IMR-90 (cell line): ENCODE measurements at regions not wholly inside any gene's neighbourhood (a gene's known extent, or its start where the extent isn't known, plus 50 kb on each side); places are given as distances from the start of the nearest gene placed in this dataset.

Experiments used
- ATAC-seq: fragments of 200-7000 bp; cut with Tn5 transposase; 2 replicates; pipeline ENCODE4 v1.9.1; 2020; ENCODE audit warnings: low read depth, mild to moderate bottlenecking, moderate library complexity
- BruUV-seq: library from RNA; stranded (reverse); fragments of 400-500 nt; replicated peaks from 2 replicates; lab custom pipeline; 2021; lab: Mats Ljungman, UMichigan
- CTCF ChIA-PET: fragments of 300-600 bp; formaldehyde crosslinking; extraction: SDS; loops from one replicate; lab custom pipeline; 2021; ENCODE audit warnings: antibody characterized with exemption; lab: Yijun Ruan, JAX
- POLR2A ChIA-PET: fragments of 300-600 bp; sonication (Branson Sonifier 250); formaldehyde crosslinking; loops from one replicate; lab custom pipeline; 2022; ENCODE audit warnings: antibody characterized with exemption; ENCODE audit not compliant: unreplicated experiment; lab: Charles Lee
- DNase-seq: peaks from one replicate; pipeline ENCODE4 v3.0.0; 2013
- H2AFZ ChIP-seq: replicated peaks from 2 replicates; pipeline ENCODE3; 2013; ENCODE audit warnings: low read length, mild to moderate bottlenecking; ENCODE audit not compliant: poor library complexity
- H2AK5ac ChIP-seq: 2 replicates; pipeline ENCODE4 v1.6.1; 2013; ENCODE audit warnings: low read depth, low read length, inconsistent platforms
- H2AK9ac ChIP-seq: replicated peaks from 2 replicates; pipeline ENCODE3; 2013; ENCODE audit warnings: mild to moderate bottlenecking, low read depth, low read length, moderate library complexity; ENCODE audit not compliant: poor library complexity
- H2BK120ac ChIP-seq: 2 replicates; pipeline ENCODE4 v1.6.1; 2013; ENCODE audit warnings: low read depth, low read length, inconsistent platforms
- H2BK15ac ChIP-seq: 3 replicates; pipeline ENCODE4 v1.6.1; 2013; ENCODE audit warnings: low read depth, low read length, inconsistent platforms
- H2BK20ac ChIP-seq: 2 replicates; pipeline ENCODE4 v1.6.1; 2013; ENCODE audit warnings: low read depth, mild to moderate bottlenecking, inconsistent platforms, low read length, moderate library complexity
- H2BK5ac ChIP-seq: 2 replicates; pipeline ENCODE4 v1.6.1; 2013; ENCODE audit warnings: mild to moderate bottlenecking, low read depth, low read length, inconsistent platforms; ENCODE audit not compliant: poor library complexity, severe bottlenecking
- H3K14ac ChIP-seq: replicated peaks from 2 replicates; pipeline ENCODE4 v1.6.1; 2013; ENCODE audit warnings: low read depth, low read length, inconsistent platforms
- H3K18ac ChIP-seq: 2 replicates; pipeline ENCODE4 v1.6.1; 2013; ENCODE audit warnings: low read depth, low read length, control low read depth
- H3K23ac ChIP-seq: 2 replicates; pipeline ENCODE4 v1.6.1; 2013; ENCODE audit warnings: low read depth, low read length, inconsistent platforms
- H3K27ac ChIP-seq: 2 replicates; pipeline ENCODE4 v1.5.1; 2013; ENCODE audit warnings: mild to moderate bottlenecking, control low read depth, low read length; ENCODE audit not compliant: insufficient read depth
- H3K27me3 ChIP-seq: 2 replicates; pipeline ENCODE4 v1.6.1; 2013; ENCODE audit warnings: low read length; ENCODE audit not compliant: control insufficient read depth, insufficient read depth
- H3K36me3 ChIP-seq: 2 replicates; pipeline ENCODE4 v1.6.1; 2013; ENCODE audit warnings: low read length, mixed read lengths; ENCODE audit not compliant: control insufficient read depth, insufficient read depth
- H3K4ac ChIP-seq: 2 replicates; pipeline ENCODE4 v1.6.1; 2013; ENCODE audit warnings: low read depth, low read length, inconsistent platforms
- H3K4me1 ChIP-seq: 2 replicates; pipeline ENCODE4 v1.6.1; 2013; ENCODE audit warnings: low read length, mixed read lengths; ENCODE audit not compliant: control insufficient read depth, insufficient read depth
- H3K4me2 ChIP-seq: 2 replicates; pipeline ENCODE4 v1.6.1; 2013; ENCODE audit warnings: low read depth, mild to moderate bottlenecking, control low read depth, low read length, moderate library complexity
- H3K4me3 ChIP-seq: 2 replicates; pipeline ENCODE4 v1.5.1; 2013; ENCODE audit warnings: low read depth, mild to moderate bottlenecking, control low read depth, low read length, moderate library complexity; ENCODE audit not compliant: insufficient read depth
- H3K56ac ChIP-seq: 2 replicates; pipeline ENCODE4 v1.6.1; 2013; ENCODE audit warnings: low read length, inconsistent platforms; ENCODE audit not compliant: insufficient read depth; ENCODE audit errors: extremely low read depth
- H3K79me1 ChIP-seq, 2 experiments: 2 replicates each; pipeline ENCODE4 v1.6.1; 2013; ENCODE audit warnings: low read length in 2 of 2, inconsistent platforms in 1 of 2, low read depth in 1 of 2
- H3K9ac ChIP-seq: 2 replicates; pipeline ENCODE4 v1.6.1; 2013; ENCODE audit warnings: low read depth, low read length, control low read depth
- H3K9me1 ChIP-seq: 2 replicates; pipeline ENCODE4 v1.6.1; 2013; ENCODE audit warnings: low read length, inconsistent platforms; ENCODE audit not compliant: insufficient read depth
- H3K9me3 ChIP-seq: 2 replicates; pipeline ENCODE4 v1.6.1; 2013; ENCODE audit warnings: low read length; ENCODE audit not compliant: control insufficient read depth, insufficient read depth
- H4K20me1 ChIP-seq: 2 replicates; pipeline ENCODE4 v1.6.1; 2013; ENCODE audit warnings: low read length, inconsistent platforms; ENCODE audit not compliant: insufficient read depth
- H4K5ac ChIP-seq: 2 replicates; pipeline ENCODE4 v1.6.1; 2013; ENCODE audit warnings: mild to moderate bottlenecking, low read depth, low read length, control low read depth
- H4K8ac ChIP-seq, 2 experiments: 2 replicates each; pipeline ENCODE4 v1.6.1; 2013; ENCODE audit warnings: low read depth in 2 of 2, low read length in 2 of 2, control low read depth in 1 of 2, inconsistent platforms in 1 of 2
- H4K91ac ChIP-seq: 2 replicates; pipeline ENCODE4 v1.6.1; 2013; ENCODE audit warnings: low read depth, low read length, inconsistent platforms; ENCODE audit not compliant: insufficient read depth
- BHLHE40 ChIP-seq: fragments of 150-350 bp; IDR thresholded peaks from 2 replicates; pipeline ENCODE4 v1.6.1; 2016; ENCODE audit warnings: mild to moderate bottlenecking, low read depth, low read length
- dilution Hi-C: fragments of 300-500 bp; cut with HindIII; formaldehyde crosslinking; loops from one replicate; pipeline ENCODE4 v1.14.3; 2018; ENCODE audit warnings: low sequenced_read_pairs; ENCODE audit not compliant: unreplicated experiment
- in situ Hi-C: fragments of 300-500 bp; cut with MboI; formaldehyde crosslinking; loops from 3 replicates; pipeline ENCODE4 v1.14.3; 2019; ENCODE audit warnings: low sequenced_read_pairs, inconsistent platforms, mixed read lengths
- intact Hi-C: fragments of 100-400 bp; cut with micrococcal nuclease; formaldehyde crosslinking; loops from 2 replicates; pipeline ENCODE4 v1.10.0; 2022

DNA sequence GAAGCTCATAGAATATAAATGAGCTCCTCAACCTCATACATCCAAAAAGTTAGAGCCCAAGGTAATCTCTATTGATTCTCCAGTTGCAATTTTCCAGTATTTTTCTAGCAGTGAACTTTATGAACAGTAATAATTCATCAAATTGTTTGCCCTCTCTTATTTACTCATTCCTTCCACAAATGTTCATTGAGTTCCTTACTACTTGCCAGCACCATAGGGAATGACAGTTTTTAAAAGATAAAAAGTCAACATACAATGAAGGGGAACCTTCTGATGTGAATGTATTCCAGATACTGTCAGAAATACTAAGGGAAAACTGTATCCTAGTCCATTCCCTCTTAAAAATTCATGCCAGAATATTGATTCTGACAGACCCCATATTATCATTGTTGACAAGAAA lies 277.0 kb upstream of the C1orf87 start:
- H3K4me1 ChIP-seq = no peaks in the 10 kb centered on the region
- H3K9me3 ChIP-seq = peaks cover 2% of the 10 kb centered on the region
- no peak overlapping the region for H4K8ac ChIP-seq
- dilution Hi-C loops (no loop called here), in situ Hi-C loops (no loop called here), intact Hi-C loops (no loop called here)
- H3K79me1 ChIP-seq = no peaks in the 10 kb centered on the region
- no peak overlapping the region for H2AFZ ChIP-seq
- H3K4ac ChIP-seq = no peak overlapping the region
- no peak overlapping the region for H3K27ac ChIP-seq
- H2BK5ac ChIP-seq = no peak overlapping the region
- DNase-seq = no peak
- BruUV-seq = no TSS peak
- H3K14ac ChIP-seq = no peak overlapping the region
- no peaks in the 10 kb centered on the region for H3K9me1 ChIP-seq
- POLR2A ChIA-PET = no interaction called here
- no peak overlapping the region for H3K4me3 ChIP-seq
- H4K20me1 ChIP-seq = no peaks in the 10 kb centered on the region
- no peak overlapping the region for H3K18ac ChIP-seq
- H3K9ac ChIP-seq = no peak overlapping the region
- H3K36me3 ChIP-seq = no peaks in the 10 kb centered on the region
- no peak overlapping the region for H2AK9ac ChIP-seq
- no peak overlapping the region for H3K23ac ChIP-seq
- no peak overlapping the region for H3K56ac ChIP-seq
- no peak overlapping the region for H2BK120ac ChIP-seq
- no peak overlapping the region for H4K5ac ChIP-seq
- no peak overlapping the region for H2BK15ac ChIP-seq
- H2AK5ac ChIP-seq = no peak overlapping the region
- no peak overlapping the region for H3K4me2 ChIP-seq
- CTCF ChIA-PET = no interaction called here
- no peak for TF ChIP-seq BHLHE40
- H2BK20ac ChIP-seq = no peak overlapping the region
- no peaks in the 10 kb centered on the region for H3K27me3 ChIP-seq
- H4K91ac ChIP-seq = no peak overlapping the region
- no peak for ATAC-seq
